WTC11 (cell line): ENCODE measurements at regions not wholly inside any gene's neighbourhood (a gene's known extent, or its start where the extent isn't known, plus 50 kb on each side); places are given as distances from the start of the nearest gene placed in this dataset.

Experiments used
- ATAC-seq: fragments of 200-7000 bp; cut with Tn5 transposase; 2 replicates; pipeline ENCODE4 v1.10.0; 2021; ENCODE audit warnings: mild to moderate bottlenecking, moderate library complexity
- CTCF ChIA-PET: fragments of 300-600 bp; sonication (Branson Sonifier 250); formaldehyde crosslinking; loops from one replicate; lab custom pipeline; 2021; ENCODE audit warnings: antibody characterized with exemption; lab: Charles Lee
- POLR2A ChIA-PET: fragments of 350-600 bp; sonication (Branson Sonifier 250); formaldehyde crosslinking; loops from one replicate; lab custom pipeline; 2021; ENCODE audit warnings: antibody characterized with exemption; lab: Charles Lee
- DNase-seq: peaks from one replicate; pipeline ENCODE4 v3.0.0; 2021; ENCODE audit warnings: low spot score
- H3K27ac Mint-ChIP-seq: 2 replicates; pipeline ENCODE4 v1.8.0; 2021; ENCODE audit warnings: mixed read lengths
- H3K27me3 Mint-ChIP-seq: 2 replicates; pipeline ENCODE4 v1.8.0; 2021; ENCODE audit warnings: low read depth, mild to moderate bottlenecking, moderate library complexity, mixed read lengths
- H3K36me3 Mint-ChIP-seq: 2 replicates; pipeline ENCODE4 v1.8.0; 2021; ENCODE audit warnings: mixed read lengths
- H3K4me1 Mint-ChIP-seq: 2 replicates; pipeline ENCODE4 v1.8.0; 2022; ENCODE audit warnings: mixed read lengths
- H3K4me3 Mint-ChIP-seq: 2 replicates; pipeline ENCODE4 v1.8.0; 2021; ENCODE audit warnings: mild to moderate bottlenecking, moderate library complexity, mixed read lengths
- H3K9me3 Mint-ChIP-seq: 2 replicates; pipeline ENCODE4 v1.8.0; 2021; ENCODE audit warnings: mixed read lengths
- ATF3 ChIP-seq: sonication (generic); formaldehyde crosslinking; conservative IDR thresholded peaks from 2 replicates; pipeline ENCODE4 v1.8.1; 2022; ENCODE audit warnings: mild to moderate bottlenecking, missing genetic modification reagents
- CREB1 ChIP-seq: sonication (generic); formaldehyde crosslinking; IDR thresholded peaks from 2 replicates; pipeline ENCODE4 v1.8.0; 2023; ENCODE audit warnings: mild to moderate bottlenecking, missing genetic modification reagents
- ELF4 ChIP-seq: sonication (generic); formaldehyde crosslinking; IDR thresholded peaks from 2 replicates; pipeline ENCODE4 v1.8.1; 2022; ENCODE audit warnings: low read depth, mild to moderate bottlenecking, moderate library complexity, missing genetic modification reagents
- EMX1 ChIP-seq: fragments of 250-450 bp; sonication (Bioruptor Pico); IDR thresholded peaks from 2 replicates; pipeline ENCODE4 v1.8.0; 2021; ENCODE audit warnings: mild to moderate bottlenecking
- ETV6 ChIP-seq: sonication (generic); formaldehyde crosslinking; IDR thresholded peaks from 2 replicates; pipeline ENCODE4 v1.8.1; 2022; ENCODE audit warnings: mild to moderate bottlenecking, missing genetic modification reagents
- GABPB1 ChIP-seq: sonication (generic); formaldehyde crosslinking; IDR thresholded peaks from 2 replicates; pipeline ENCODE4 v1.8.1; 2023; ENCODE audit warnings: mild to moderate bottlenecking, missing genetic modification reagents
- GRHL2 ChIP-seq: fragments of 250-450 bp; sonication (Bioruptor Pico); IDR thresholded peaks from 2 replicates; pipeline ENCODE4 v1.8.0; 2022; ENCODE audit warnings: mild to moderate bottlenecking, moderate library complexity; ENCODE audit not compliant: insufficient replicate concordance, severe bottlenecking
- IRF2 ChIP-seq: sonication (generic); formaldehyde crosslinking; IDR thresholded peaks from 2 replicates; pipeline ENCODE4 v1.8.0; 2022; ENCODE audit warnings: low read depth, missing genetic modification reagents, borderline replicate concordance
- JUN ChIP-seq: sonication (generic); formaldehyde crosslinking; IDR thresholded peaks from 2 replicates; pipeline ENCODE4 v1.8.0; 2023; ENCODE audit warnings: mild to moderate bottlenecking, missing genetic modification reagents
- MXD4 ChIP-seq: fragments of 250-450 bp; sonication (Bioruptor Pico); IDR thresholded peaks from 2 replicates; pipeline ENCODE4 v1.8.0; 2021; ENCODE audit warnings: mild to moderate bottlenecking, moderate library complexity, borderline replicate concordance
- NR2C2 ChIP-seq: sonication (generic); formaldehyde crosslinking; IDR thresholded peaks from 2 replicates; pipeline ENCODE4 v1.8.0; 2022; ENCODE audit warnings: mild to moderate bottlenecking, missing genetic modification reagents
- OVOL2 ChIP-seq: fragments of 250-450 bp; sonication (Bioruptor Pico); IDR thresholded peaks from 2 replicates; pipeline ENCODE4 v1.9.0; 2021; ENCODE audit warnings: mild to moderate bottlenecking, borderline replicate concordance
- PRRX2 ChIP-seq: fragments of 250-450 bp; sonication (Bioruptor Pico); IDR thresholded peaks from 2 replicates; pipeline ENCODE4 v1.8.0; 2021; ENCODE audit warnings: mild to moderate bottlenecking
- TP53 ChIP-seq: sonication (generic); formaldehyde crosslinking; IDR thresholded peaks from 2 replicates; pipeline ENCODE4 v1.8.1; 2023; ENCODE audit warnings: mild to moderate bottlenecking, missing genetic modification reagents
- ZBTB21 ChIP-seq: sonication (generic); formaldehyde crosslinking; IDR thresholded peaks from 2 replicates; pipeline ENCODE4 v1.8.1; 2023; ENCODE audit warnings: mild to moderate bottlenecking, missing genetic modification reagents, borderline replicate concordance
- ZNF263 ChIP-seq: sonication (generic); formaldehyde crosslinking; IDR thresholded peaks from 2 replicates; pipeline ENCODE4 v1.8.1; 2022; ENCODE audit warnings: low read depth, mild to moderate bottlenecking, moderate library complexity, missing genetic modification reagents
- ZNF317 ChIP-seq: sonication (generic); formaldehyde crosslinking; IDR thresholded peaks from 2 replicates; pipeline ENCODE4 v1.8.1; 2023; ENCODE audit warnings: low read depth, mild to moderate bottlenecking, moderate library complexity, missing genetic modification reagents, borderline replicate concordance
- ZNF423 ChIP-seq: fragments of 250-450 bp; sonication (Bioruptor Pico); IDR thresholded peaks from 2 replicates; pipeline ENCODE4 v2.1.2; 2022; ENCODE audit warnings: mild to moderate bottlenecking, moderate library complexity
- ZNF425 ChIP-seq: fragments of 250-450 bp; sonication (Bioruptor Pico); conservative IDR thresholded peaks from 2 replicates; pipeline ENCODE4 v1.9.0; 2021; ENCODE audit warnings: mild to moderate bottlenecking
- TF ChIP-seq, protein P1 (sequence below): sonication (generic); formaldehyde crosslinking; IDR thresholded peaks from 2 replicates; pipeline ENCODE4 v1.8.0; 2023; ENCODE audit warnings: missing genetic modification reagents, mild to moderate bottlenecking, borderline replicate concordance
- TF ChIP-seq, protein P2 (sequence below): sonication (generic); formaldehyde crosslinking; IDR thresholded peaks from 2 replicates; pipeline ENCODE4 v1.8.1; 2022; ENCODE audit warnings: low read depth, mild to moderate bottlenecking, moderate library complexity, missing genetic modification reagents, borderline replicate concordance
- TF ChIP-seq, protein P3 (sequence below): sonication (generic); formaldehyde crosslinking; IDR thresholded peaks from 2 replicates; pipeline ENCODE4 v1.8.0; 2023; ENCODE audit warnings: missing genetic modification reagents
- TF ChIP-seq, protein P4 (sequence below): sonication (generic); formaldehyde crosslinking; conservative IDR thresholded peaks from 2 replicates; pipeline ENCODE4 v1.8.1; 2023; ENCODE audit warnings: mild to moderate bottlenecking, low read depth, missing genetic modification reagents, moderate library complexity

DNA sequence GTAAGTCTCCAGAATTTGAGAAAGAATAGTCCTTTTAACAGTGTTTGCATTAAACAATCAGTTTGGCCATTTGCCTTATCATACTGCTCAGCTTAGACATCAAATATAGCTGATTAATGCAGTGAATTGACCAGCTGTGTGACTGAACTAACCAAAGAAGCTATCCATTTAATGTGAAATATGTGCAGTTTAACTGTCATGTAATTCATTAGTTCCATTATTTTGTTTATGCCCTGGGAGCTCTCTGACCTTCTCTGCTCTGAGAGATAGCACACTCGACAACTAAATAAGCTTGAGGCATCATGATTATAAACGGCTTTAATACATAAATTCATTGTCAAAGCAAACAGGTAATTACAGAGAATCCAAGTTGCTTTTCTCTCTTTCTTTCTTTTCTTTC lies 324.3 kb upstream of the PCDH7 start (continued):
- TF ChIP-seq, protein P1, sequence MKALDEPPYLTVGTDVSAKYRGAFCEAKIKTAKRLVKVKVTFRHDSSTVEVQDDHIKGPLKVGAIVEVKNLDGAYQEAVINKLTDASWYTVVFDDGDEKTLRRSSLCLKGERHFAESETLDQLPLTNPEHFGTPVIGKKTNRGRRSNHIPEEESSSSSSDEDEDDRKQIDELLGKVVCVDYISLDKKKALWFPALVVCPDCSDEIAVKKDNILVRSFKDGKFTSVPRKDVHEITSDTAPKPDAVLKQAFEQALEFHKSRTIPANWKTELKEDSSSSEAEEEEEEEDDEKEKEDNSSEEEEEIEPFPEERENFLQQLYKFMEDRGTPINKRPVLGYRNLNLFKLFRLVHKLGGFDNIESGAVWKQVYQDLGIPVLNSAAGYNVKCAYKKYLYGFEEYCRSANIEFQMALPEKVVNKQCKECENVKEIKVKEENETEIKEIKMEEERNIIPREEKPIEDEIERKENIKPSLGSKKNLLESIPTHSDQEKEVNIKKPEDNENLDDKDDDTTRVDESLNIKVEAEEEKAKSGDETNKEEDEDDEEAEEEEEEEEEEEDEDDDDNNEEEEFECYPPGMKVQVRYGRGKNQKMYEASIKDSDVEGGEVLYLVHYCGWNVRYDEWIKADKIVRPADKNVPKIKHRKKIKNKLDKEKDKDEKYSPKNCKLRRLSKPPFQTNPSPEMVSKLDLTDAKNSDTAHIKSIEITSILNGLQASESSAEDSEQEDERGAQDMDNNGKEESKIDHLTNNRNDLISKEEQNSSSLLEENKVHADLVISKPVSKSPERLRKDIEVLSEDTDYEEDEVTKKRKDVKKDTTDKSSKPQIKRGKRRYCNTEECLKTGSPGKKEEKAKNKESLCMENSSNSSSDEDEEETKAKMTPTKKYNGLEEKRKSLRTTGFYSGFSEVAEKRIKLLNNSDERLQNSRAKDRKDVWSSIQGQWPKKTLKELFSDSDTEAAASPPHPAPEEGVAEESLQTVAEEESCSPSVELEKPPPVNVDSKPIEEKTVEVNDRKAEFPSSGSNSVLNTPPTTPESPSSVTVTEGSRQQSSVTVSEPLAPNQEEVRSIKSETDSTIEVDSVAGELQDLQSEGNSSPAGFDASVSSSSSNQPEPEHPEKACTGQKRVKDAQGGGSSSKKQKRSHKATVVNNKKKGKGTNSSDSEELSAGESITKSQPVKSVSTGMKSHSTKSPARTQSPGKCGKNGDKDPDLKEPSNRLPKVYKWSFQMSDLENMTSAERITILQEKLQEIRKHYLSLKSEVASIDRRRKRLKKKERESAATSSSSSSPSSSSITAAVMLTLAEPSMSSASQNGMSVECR = no peak
- TF ChIP-seq EMX1 = no peak
- TF ChIP-seq ZNF317 (CRISPR knock-in tag) = no peak
- no peak for TF ChIP-seq ELF4 (CRISPR knock-in tag)
- no peak for TF ChIP-seq JUN (CRISPR knock-in tag)
- TF ChIP-seq, protein P2, sequence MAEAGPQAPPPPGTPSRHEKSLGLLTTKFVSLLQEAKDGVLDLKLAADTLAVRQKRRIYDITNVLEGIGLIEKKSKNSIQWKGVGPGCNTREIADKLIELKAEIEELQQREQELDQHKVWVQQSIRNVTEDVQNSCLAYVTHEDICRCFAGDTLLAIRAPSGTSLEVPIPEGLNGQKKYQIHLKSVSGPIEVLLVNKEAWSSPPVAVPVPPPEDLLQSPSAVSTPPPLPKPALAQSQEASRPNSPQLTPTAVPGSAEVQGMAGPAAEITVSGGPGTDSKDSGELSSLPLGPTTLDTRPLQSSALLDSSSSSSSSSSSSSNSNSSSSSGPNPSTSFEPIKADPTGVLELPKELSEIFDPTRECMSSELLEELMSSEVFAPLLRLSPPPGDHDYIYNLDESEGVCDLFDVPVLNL = no peak
- no peak for TF ChIP-seq ETV6 (CRISPR knock-in tag)
- TF ChIP-seq, all 79 proteins: peak for 0

- Mint-ChIP-seq H3K9me3 (peaks cover 27% of the 10 kb centered on the region), H3K27me3 (no peaks in the 10 kb centered on the region), H3K36me3 (peaks cover 18% of the 10 kb centered on the region), H3K27ac (no peak overlapping the region), H3K4me1 (peaks cover 5% of the 10 kb centered on the region), H3K4me3 (no peak overlapping the region)
- POLR2A ChIA-PET = no interaction called here
- CTCF ChIA-PET = no interaction called here
- TF ChIP-seq GRHL2 (CRISPR knock-in tag) (no peak), ZNF423 (CRISPR knock-in tag) (no peak), EMX1 (no peak), IRF2 (CRISPR knock-in tag) (no peak), ZNF425 (CRISPR knock-in tag) (no peak), OVOL2 (CRISPR knock-in tag) (no peak), ZNF263 (CRISPR knock-in tag) (no peak), CREB1 (CRISPR knock-in tag) (no peak), TP53 (CRISPR knock-in tag) (no peak), MXD4 (no peak), ZBTB21 (CRISPR knock-in tag) (no peak), GABPB1 (CRISPR knock-in tag) (no peak), NR2C2 (CRISPR knock-in tag) (no peak), ATF3 (CRISPR knock-in tag) (no peak), PRRX2 (CRISPR knock-in tag) (no peak)
- TF ChIP-seq, protein P3, sequence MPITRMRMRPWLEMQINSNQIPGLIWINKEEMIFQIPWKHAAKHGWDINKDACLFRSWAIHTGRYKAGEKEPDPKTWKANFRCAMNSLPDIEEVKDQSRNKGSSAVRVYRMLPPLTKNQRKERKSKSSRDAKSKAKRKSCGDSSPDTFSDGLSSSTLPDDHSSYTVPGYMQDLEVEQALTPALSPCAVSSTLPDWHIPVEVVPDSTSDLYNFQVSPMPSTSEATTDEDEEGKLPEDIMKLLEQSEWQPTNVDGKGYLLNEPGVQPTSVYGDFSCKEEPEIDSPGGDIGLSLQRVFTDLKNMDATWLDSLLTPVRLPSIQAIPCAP = no peak
- TF ChIP-seq, protein P4, sequence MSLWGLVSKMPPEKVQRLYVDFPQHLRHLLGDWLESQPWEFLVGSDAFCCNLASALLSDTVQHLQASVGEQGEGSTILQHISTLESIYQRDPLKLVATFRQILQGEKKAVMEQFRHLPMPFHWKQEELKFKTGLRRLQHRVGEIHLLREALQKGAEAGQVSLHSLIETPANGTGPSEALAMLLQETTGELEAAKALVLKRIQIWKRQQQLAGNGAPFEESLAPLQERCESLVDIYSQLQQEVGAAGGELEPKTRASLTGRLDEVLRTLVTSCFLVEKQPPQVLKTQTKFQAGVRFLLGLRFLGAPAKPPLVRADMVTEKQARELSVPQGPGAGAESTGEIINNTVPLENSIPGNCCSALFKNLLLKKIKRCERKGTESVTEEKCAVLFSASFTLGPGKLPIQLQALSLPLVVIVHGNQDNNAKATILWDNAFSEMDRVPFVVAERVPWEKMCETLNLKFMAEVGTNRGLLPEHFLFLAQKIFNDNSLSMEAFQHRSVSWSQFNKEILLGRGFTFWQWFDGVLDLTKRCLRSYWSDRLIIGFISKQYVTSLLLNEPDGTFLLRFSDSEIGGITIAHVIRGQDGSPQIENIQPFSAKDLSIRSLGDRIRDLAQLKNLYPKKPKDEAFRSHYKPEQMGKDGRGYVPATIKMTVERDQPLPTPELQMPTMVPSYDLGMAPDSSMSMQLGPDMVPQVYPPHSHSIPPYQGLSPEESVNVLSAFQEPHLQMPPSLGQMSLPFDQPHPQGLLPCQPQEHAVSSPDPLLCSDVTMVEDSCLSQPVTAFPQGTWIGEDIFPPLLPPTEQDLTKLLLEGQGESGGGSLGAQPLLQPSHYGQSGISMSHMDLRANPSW (CRISPR knock-in tag) = no peak
- ATAC-seq = no peak
- DNase-seq = no peak
Measured at GRCh38 chr4:30396772-30397475, 323.2 kb upstream of the PCDH7 start.
